ENCODE measurements at regions not wholly inside any gene's neighbourhood (a gene's known extent, or its start where the extent isn't known, plus 50 kb on each side); places are given as distances from the start of the nearest gene placed in this dataset.

DNA sequence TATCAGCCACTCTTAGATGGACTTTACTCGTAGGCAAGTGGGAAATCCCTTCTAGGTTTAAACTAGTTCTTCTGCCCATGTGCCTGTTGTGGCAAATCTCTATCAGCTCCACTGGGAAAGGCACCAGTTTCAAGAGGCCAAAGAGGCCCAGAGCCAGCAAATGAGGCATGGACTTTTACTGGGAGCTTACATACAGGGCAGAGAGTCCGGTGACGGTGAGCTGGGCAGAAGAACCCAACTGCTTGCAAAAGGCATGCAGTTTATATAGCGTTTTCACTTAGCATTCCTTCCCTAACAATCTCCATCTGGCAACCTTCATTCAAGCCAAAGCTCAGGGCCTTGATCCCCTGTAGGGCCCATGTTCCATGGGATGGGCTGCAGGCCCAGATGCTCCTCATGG, 93.0 kb upstream of the C3orf80 start:
- DNase-seq: no peak

DNA sequence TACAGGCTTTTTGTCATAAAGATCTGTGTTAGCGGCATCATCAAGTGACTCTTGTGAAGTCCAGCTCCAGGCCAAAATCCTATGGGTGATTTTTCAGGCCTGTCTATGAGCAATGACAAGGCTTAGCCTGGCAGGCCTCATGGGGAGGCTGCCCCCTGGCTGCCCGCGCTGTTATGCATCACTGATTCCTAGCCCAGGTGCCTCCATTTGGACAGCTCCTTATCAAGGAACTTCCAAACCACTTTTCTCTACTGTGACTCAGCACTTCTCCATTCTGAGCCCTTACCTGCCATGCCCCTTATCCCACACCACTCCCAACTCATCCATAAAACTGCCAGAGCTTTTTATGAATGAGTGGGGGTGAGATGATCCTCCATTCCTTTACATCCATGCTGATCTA, 91.5 kb upstream of the C3orf80 start:
- DNase-seq: peak; percentile 61

GRCh38 chr3:160134454-160134853, 90.8 kb upstream of the C3orf80 start:
- no peak for DNase-seq

DNA sequence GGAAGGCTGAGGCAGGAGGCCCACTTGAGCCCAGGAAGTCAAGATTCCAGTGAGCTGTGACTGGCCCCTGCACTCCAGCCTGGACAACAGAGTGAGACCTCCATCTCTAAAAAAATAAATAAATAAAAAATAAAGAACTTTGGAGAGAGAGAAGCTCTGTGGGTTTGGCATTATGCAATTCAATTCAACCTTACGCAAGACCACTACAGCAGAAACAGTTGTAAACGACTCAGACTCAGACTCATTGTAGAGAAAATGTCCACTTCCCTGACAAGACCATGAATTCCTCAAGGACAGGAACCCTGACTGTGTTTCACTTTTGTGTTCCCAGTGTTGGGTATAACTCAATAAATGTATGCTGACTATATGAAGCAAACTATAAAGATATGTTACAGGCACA, 90.3 kb upstream of the C3orf80 start:
- peak; percentile 71 for DNase-seq

GRCh38 chr3:160135851-160136250, 89.4 kb upstream of the C3orf80 start:
- DNase-seq: no peak

DNA sequence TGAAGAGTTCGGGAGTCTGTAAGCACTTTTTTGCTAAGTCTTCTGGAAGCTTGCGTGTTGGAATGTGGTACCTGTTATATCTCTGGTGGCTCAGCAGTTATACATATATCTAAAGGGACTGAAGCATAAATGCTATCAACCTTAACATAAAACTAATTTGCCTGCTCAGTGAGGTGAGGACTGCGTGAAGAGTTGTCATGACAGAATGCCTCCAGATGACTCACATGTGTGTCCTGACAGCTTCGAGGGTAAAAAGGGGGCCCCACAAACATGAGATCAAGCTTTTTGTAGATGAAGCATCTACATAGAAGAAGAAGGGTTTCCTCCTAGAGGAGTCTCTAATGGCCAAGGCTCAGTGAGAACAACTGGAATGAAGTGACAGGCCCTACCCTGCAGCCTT, 88.8 kb upstream of the C3orf80 start:
- no peak for DNase-seq

GRCh38 chr3:160139291-160139690, 85.9 kb upstream of the C3orf80 start:
- DNase-seq: no peak

DNA sequence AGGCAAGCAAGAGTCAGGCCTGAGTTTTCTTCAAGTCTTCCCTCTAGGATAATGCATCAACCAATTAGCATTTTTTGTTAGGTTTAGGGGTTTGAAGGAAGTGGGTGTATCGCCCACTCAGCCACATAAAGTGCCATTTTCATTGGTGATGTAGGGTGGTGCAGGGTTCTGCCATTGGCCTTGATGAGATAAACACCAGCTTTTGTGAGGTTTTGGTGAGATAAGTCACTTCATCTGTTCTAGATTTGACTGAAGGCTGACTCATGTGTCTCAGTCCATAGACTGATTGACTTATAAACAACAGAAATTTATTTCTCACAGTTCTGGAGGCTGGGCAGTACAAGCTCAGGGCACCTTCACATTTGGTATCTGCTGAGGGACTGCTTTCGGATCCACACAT, 84.5 kb upstream of the C3orf80 start:
- peak; percentile 90 for DNase-seq

DNA sequence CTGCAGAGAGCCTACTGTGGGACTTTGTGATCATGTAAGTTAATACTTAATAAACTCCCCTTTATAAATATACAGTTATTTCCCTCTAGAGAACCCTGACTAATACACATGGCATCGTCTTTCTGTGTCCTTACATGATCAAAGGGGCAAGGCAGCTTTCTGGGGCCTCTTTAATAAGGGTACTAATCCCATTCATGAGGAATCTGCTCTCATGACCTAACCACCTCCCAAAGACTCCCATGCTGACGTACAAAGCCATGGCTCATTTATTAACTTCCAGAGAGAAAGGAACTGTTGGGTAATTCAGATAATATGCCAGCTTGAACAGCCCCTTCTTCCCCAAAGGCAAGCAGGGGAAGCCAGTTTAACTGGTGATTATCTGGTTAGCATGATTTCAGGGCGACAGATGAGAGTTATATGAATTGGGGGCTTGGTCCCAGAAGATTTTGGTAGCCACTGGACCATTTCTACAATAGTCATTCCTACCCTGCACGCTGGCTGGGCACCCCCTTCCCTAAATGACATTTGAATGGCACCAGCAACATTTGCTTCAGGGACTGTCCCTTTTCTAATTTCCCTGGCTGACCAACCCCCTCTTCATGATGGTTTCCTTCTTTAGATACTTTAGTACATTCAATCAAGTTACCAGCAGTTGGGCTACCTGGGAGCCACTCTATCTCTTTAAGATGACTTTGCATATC, 83.6 kb upstream of the C3orf80 start:
- no peak for DNase-seq

GRCh38 chr3:160143482-160143881, 81.7 kb upstream of the C3orf80 start:
- no peak for DNase-seq

GRCh38 chr3:160150066-160150465, 75.2 kb upstream of the C3orf80 start:
- no peak for DNase-seq

DNA sequence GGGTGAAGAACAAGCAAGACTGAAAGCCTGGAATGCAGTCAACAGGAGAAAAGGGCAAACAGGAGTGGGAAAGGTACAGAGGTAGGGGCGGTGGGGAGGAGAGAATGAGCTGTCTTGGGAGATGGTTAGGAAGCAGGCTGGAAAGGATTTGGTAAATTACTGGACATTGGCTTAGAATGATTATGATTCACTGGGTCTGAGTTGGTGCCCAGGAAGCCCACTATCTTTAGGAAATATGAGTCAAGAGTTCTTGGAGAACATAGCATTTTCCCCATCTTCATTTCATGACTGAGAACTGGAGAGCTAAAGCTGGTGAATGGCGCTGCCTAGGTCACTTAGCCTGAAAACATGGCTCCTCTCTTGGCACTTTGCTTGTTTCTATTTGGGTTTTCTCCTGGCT, 74.7 kb upstream of the C3orf80 start:
- DNase-seq: no peak

DNA sequence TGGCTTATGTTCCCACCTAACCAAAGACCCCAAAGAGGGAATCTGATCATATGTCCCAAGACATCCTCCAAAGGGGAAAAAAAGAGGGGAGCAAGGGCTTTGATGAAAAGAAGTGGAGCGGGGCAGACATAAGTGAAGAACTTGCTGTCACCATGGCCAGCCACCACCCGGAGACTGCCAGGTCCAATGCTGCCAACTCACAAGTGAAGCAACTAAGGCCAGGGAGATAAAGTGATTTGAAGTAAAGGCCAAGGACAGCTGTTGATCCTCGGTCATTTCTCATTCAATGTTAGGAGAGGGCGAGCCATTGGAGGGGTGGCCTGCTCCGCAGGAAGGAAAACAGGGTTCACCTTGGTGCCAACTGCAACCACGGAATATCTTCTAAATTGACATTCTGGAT, 72.6 kb upstream of the C3orf80 start:
- no peak for DNase-seq

DNA sequence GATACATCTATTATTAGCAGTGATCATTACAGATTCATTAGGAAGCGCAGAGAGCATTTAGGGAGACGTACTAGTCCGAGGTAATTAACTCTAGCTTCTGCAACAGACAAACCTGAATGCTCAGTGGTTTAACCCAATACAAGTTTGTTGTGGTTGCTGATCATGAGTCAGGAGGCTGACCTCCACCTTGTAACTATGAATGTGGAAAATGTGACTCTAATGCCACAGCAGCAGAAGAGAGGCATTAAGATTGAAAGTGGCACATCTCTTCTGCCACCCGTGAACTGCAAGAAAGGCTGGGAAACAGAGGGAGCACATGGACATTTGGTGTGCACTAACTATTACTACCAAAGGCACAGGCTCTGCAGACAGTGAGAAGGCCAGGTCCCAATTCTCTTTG, 71.2 kb upstream of the C3orf80 start:
- no peak for DNase-seq

- DNase-seq: no peak
These were observed 70.6 kb upstream of the C3orf80 start for GRCh38 chr3:160154596-160154995.

- no peak for DNase-seq
These were observed 67.9 kb upstream of the C3orf80 start for GRCh38 chr3:160157321-160157720.

DNA sequence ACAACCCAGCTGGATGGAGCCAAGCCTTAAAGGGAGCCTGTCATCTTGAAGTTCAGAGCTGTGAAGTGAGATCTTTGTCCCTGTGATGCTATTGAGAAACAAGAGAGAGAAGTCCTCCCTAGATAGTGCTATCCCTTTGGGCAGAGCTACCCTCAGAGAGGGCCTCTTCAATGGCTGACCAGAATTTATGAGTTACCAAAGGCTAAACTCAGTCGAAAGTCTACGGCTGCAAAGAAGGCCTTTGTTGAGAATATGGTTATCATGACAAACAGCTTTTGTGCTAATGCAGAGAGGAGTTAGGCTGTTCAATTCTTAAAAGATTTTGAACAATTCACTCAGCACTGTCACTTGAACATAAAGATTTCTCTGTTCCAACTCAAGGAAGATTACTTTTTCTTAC, 65.9 kb upstream of the C3orf80 start:
- DNase-seq: no peak

GRCh38 chr3:160159806-160160205, 65.4 kb upstream of the C3orf80 start:
- no peak for DNase-seq

DNA sequence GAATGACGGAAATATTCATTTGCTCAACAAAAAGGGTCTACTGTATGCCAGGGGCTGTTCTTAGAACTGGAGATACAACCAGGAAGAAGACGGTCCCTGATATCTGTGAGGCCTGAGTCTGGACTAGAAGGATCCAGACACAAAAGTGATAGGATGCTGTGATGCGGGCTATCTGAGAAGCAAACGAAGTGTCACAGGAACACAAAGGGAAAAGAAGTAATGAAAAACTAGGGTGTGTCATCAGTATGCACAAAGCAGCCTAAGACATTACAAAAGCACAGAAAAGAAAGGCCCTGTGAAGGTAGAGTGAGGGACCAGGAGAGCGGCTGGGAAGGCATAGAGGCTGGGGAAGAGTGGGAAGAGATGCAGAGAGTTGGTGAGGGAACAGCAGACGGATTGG, 63.3 kb upstream of the C3orf80 start:
- no peak for DNase-seq

DNA sequence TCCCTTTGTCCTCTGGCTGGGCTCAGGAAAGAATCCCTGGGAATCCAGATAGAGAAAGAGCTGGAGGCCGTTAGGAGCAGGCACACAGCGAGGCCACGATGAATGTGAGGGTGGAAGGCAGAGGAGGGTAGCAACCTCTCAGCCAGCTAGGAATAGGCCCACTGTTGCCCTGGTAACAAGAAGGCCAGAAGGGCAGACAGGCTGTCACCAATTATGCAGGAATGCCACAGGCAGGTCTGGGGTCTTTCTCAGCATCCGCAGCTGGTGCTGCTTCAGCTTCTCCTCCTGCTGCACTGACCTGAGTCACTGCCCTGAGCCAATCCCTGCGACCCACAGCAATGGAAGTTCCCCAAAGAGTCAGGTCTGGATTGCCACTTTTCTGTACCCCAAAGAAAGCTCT, 62.8 kb upstream of the C3orf80 start:
- no peak for DNase-seq

- DNase-seq: peak; percentile 76
These were observed 61.9 kb upstream of the C3orf80 start for GRCh38 chr3:160163229-160163878.

- DNase-seq: no peak
These were observed 57.0 kb upstream of the C3orf80 start for GRCh38 chr3:160168246-160168645.

GRCh38 chr3:160169139-160169976, 55.9 kb upstream of the C3orf80 start:
- peak; percentile 36 for DNase-seq
